Endothelial cell of umbilical vein (primary cell): ENCODE measurements at regions not wholly inside any gene's neighbourhood (a gene's known extent, or its start where the extent isn't known, plus 50 kb on each side); places are given as distances from the start of the nearest gene placed in this dataset.

Experiments used
- BruUV-seq: library from RNA; stranded (reverse); fragments of 400-500 nt; replicated peaks from 2 replicates; lab custom pipeline; 2021; lab: Mats Ljungman, UMichigan
- CTCF ChIA-PET: fragments of 300-600, 350-600 bp; sonication (Branson Sonifier 250); formaldehyde crosslinking; loops from one replicate; lab custom pipeline; 2021; ENCODE audit warnings: antibody characterized with exemption, inconsistent platforms; lab: Charles Lee
- POLR2A ChIA-PET: fragments of 300-600, 350-600 bp; sonication (Branson Sonifier 250); formaldehyde crosslinking; loops from one replicate; lab custom pipeline; 2021; ENCODE audit warnings: antibody characterized with exemption, inconsistent platforms; lab: Charles Lee
- DNase-seq: peaks from one replicate; pipeline ENCODE4 v3.0.0-alpha.2; 2011; ENCODE audit warnings: low read depth, low spot score
- FAIRE-seq: peaks from 2 replicates; lab custom pipeline; 2011; peaks lifted over from hg19 to GRCh38; lab: Jason Lieb, UNC
- H2AFZ ChIP-seq: 2 replicates; pipeline ENCODE4 v1.6.0; 2012; ENCODE audit warnings: low read depth, low read length, control low read depth, inconsistent platforms
- H3K27ac ChIP-seq: 2 replicates; pipeline ENCODE4 v1.5.1; 2011; ENCODE audit warnings: low read depth, mild to moderate bottlenecking, control low read depth, low read length, moderate library complexity; ENCODE audit not compliant: insufficient read depth
- H3K27me3 ChIP-seq, 2 experiments: 2 replicates each; pipeline versions ENCODE4 v1.6.0 to v1.6.1; 2011; ENCODE audit warnings: low read length in 2 of 2, mixed read lengths in 1 of 2; ENCODE audit not compliant: control insufficient read depth in 2 of 2, insufficient read depth in 2 of 2
- H3K36me3 ChIP-seq, 2 experiments: 2 replicates in 1 of 2; 3 replicates in 1 of 2; pipeline ENCODE4 v1.5.1; 2011; ENCODE audit warnings: low read length in 2 of 2, mild to moderate bottlenecking in 1 of 2, moderate library complexity in 1 of 2; ENCODE audit not compliant: control insufficient read depth in 2 of 2, insufficient read depth in 2 of 2; ENCODE audit errors: extremely low read depth in 1 of 2
- H3K4me1 ChIP-seq: 3 replicates; pipeline ENCODE4 v1.5.1; 2011; ENCODE audit warnings: mild to moderate bottlenecking, low read length; ENCODE audit not compliant: control insufficient read depth, insufficient read depth; ENCODE audit errors: extremely low read depth
- H3K4me2 ChIP-seq: 2 replicates; pipeline ENCODE4 v1.6.1; 2011; ENCODE audit warnings: low read length, control low read depth, mixed read lengths; ENCODE audit not compliant: insufficient read depth
- H3K4me3 ChIP-seq, 3 experiments: fragments of 200-600 bp in 1 of 3; sonication (generic), shearing (Covaris generic) in 1 of 3; replicated peaks in 1 of 3; 2 replicates each; pipeline ENCODE4 v1.5.1; 2011 to 2016; ENCODE audit warnings: control low read depth in 3 of 3, low read length in 3 of 3, mild to moderate bottlenecking in 2 of 3, inconsistent platforms in 1 of 3, low read depth in 1 of 3, moderate library complexity in 1 of 3; ENCODE audit not compliant: insufficient read depth in 1 of 3
- H3K79me2 ChIP-seq: 2 replicates; pipeline ENCODE4 v1.6.0; 2012; ENCODE audit warnings: low read length, inconsistent platforms; ENCODE audit not compliant: control insufficient read depth, insufficient read depth
- H3K9ac ChIP-seq: replicated peaks from 2 replicates; pipeline ENCODE3; 2011; ENCODE audit warnings: low read length, control low read depth; ENCODE audit not compliant: insufficient read depth; ENCODE audit errors: extremely low read depth
- H3K9me1 ChIP-seq: replicated peaks from 3 replicates; pipeline ENCODE4 v1.6.0; 2011; ENCODE audit warnings: mild to moderate bottlenecking, low read length; ENCODE audit not compliant: control insufficient read depth, insufficient read depth; ENCODE audit errors: extremely low read depth
- H3K9me3 ChIP-seq: replicated peaks from 2 replicates; pipeline ENCODE4 v1.5.1; 2012; ENCODE audit warnings: low read length, inconsistent platforms; ENCODE audit not compliant: control insufficient read depth, insufficient read depth
- H4K20me1 ChIP-seq: replicated peaks from 2 replicates; pipeline ENCODE3; 2011; ENCODE audit warnings: mild to moderate bottlenecking, low read length; ENCODE audit not compliant: control insufficient read depth, insufficient read depth; ENCODE audit errors: extremely low read depth
- CTCF ChIP-seq, 2 donors: IDR thresholded peaks; 1 replicate in 1 of 2; 2 replicates in 1 of 2; pipeline ENCODE4 v1.5.1; 2011; ENCODE audit warnings: low read length in 2 of 2, mild to moderate bottlenecking in 2 of 2, moderate library complexity in 2 of 2, control low read depth in 1 of 2, inconsistent platforms in 1 of 2, low read depth in 1 of 2; ENCODE audit not compliant: insufficient read depth in 1 of 2; ENCODE audit errors: extremely low read depth in 1 of 2
- EZH2 ChIP-seq: IDR thresholded peaks from 2 replicates; pipeline ENCODE4 v1.6.1; 2012; ENCODE audit warnings: borderline replicate concordance, low read depth, mild to moderate bottlenecking, moderate library complexity, low read length, inconsistent platforms; ENCODE audit not compliant: severe bottlenecking
- FOS ChIP-seq: IDR thresholded peaks from 2 replicates; pipeline ENCODE4 v1.6.1; 2011; ENCODE audit warnings: mild to moderate bottlenecking, low read length, moderate library complexity, borderline replicate concordance; ENCODE audit not compliant: insufficient read depth
- GATA2 ChIP-seq: IDR thresholded peaks from 2 replicates; pipeline ENCODE4 v1.7.0; 2011; ENCODE audit warnings: low read depth, mild to moderate bottlenecking, moderate library complexity, mixed read lengths, low read length; ENCODE audit not compliant: insufficient read length, insufficient read depth
- JUN ChIP-seq: IDR thresholded peaks from 2 replicates; pipeline ENCODE4 v1.6.1; 2011; ENCODE audit warnings: borderline replicate concordance, low read depth; ENCODE audit not compliant: insufficient read length, insufficient read depth
- MAX ChIP-seq: IDR thresholded peaks from 2 replicates; pipeline ENCODE4 v1.6.1; 2011; ENCODE audit not compliant: insufficient read depth, insufficient read length
- MYC ChIP-seq: IDR thresholded peaks from one replicate; pipeline ENCODE4 v1.6.1; 2011; ENCODE audit warnings: mild to moderate bottlenecking, low read depth, low read length
- POLR2A ChIP-seq: IDR thresholded peaks from 2 replicates; pipeline ENCODE4 v1.6.1; 2012; ENCODE audit warnings: low read depth, mild to moderate bottlenecking, control low read depth, low read length
- POLR2AphosphoS5 ChIP-seq: IDR thresholded peaks from 2 replicates; pipeline ENCODE4 v1.6.1; 2012; ENCODE audit warnings: low read depth, mild to moderate bottlenecking, control low read depth, low read length, moderate library complexity; ENCODE audit not compliant: insufficient read depth
- dilution Hi-C: fragments of 300-500 bp; cut with MboI; formaldehyde crosslinking; loops from one replicate; pipeline ENCODE4 v1.15.0; 2019; ENCODE audit warnings: low sequenced_read_pairs; ENCODE audit not compliant: extremely low pct_ligation_motif_present
- intact Hi-C: fragments of 100-400 bp; cut with micrococcal nuclease; formaldehyde crosslinking; loops from one replicate; pipeline ENCODE4 v1.10.0; 2022

GRCh38 chr1:82845866-82846265 lies 1045.1 kb downstream of the ADGRL2 start:
- Histone ChIP-seq H3K36me3 (no peaks in the 10 kb centered on the region), H3K4me3 (no peak overlapping the region), H3K9me3 (no peaks in the 10 kb centered on the region), H3K79me2 (no peaks in the 10 kb centered on the region), H3K4me1 (no peaks in the 10 kb centered on the region), H3K4me2 (no peak overlapping the region), H4K20me1 (no peaks in the 10 kb centered on the region), H3K27me3 (no peaks in the 10 kb centered on the region), H2AFZ (no peak overlapping the region), H3K27ac (no peak overlapping the region), H3K9ac (no peak overlapping the region), H3K9me1 (no peaks in the 10 kb centered on the region)
- no TSS peak for BruUV-seq
- DNase-seq (no peak), FAIRE-seq (no peak)
- dilution Hi-C loops = no loop called here
- intact Hi-C loops = no loop called here
- ChIA-PET CTCF (no interaction called here), POLR2A (no interaction called here)
- TF ChIP-seq GATA2 = no peak
- no peak for TF ChIP-seq FOS
- no peak for TF ChIP-seq POLR2A
- TF ChIP-seq POLR2AphosphoS5 = no peak
- no peak for TF ChIP-seq EZH2
- no peak for TF ChIP-seq CTCF (IDR thresholded peaks at IDR 0.05; ENCODE audit: extremely low read depth in 1 of 2, insufficient read depth in 1 of 2, low read depth in 1 of 2, low read length in 2 of 2)
- no peak for TF ChIP-seq MYC
- TF ChIP-seq JUN = no peak
- no peak for TF ChIP-seq MAX
